ENCODE measurements at regions not wholly inside any gene's neighbourhood (a gene's known extent, or its start where the extent isn't known, plus 50 kb on each side); places are given as distances from the start of the nearest gene placed in this dataset.

GRCh38 chr5:72744136-72744535 lies 72.3 kb upstream of the TNPO1 start:
- DNase-seq: no peak
- TF ChIP-seq EP300 (IDR thresholded peaks at IDR 0.05) (no peak), POLR2A (IDR thresholded peaks at IDR 0.05) (no peak), CTCF (IDR thresholded peaks at IDR 0.05) (no peak)
- Histone ChIP-seq H3K27me3 (no peaks in the 10 kb centered on the region), H3K4me3 (no peak overlapping the region), H3K4me1 (ENCODE audit: insufficient read depth) (no peaks in the 10 kb centered on the region), H3K27ac (no peak overlapping the region), H3K36me3 (no peaks in the 10 kb centered on the region), H3K9me3 (no peaks in the 10 kb centered on the region)
- intact Hi-C loops (cut with DNase I): no loop called here
- 90 to 93% (median 90%) methylated on average over 4 of the region's 4 CpGs for WGBS, 3 donors

GRCh38 chr5:72741805-72742204 lies 74.7 kb upstream of the TNPO1 start:
- DNase-seq: no peak
- Histone ChIP-seq H3K27me3 (no peaks in the 10 kb centered on the region), H3K27ac (no peak overlapping the region), H3K36me3 (no peaks in the 10 kb centered on the region), H3K4me3 (no peak overlapping the region), H3K4me1 (ENCODE audit: insufficient read depth) (no peaks in the 10 kb centered on the region), H3K9me3 (no peaks in the 10 kb centered on the region)
- intact Hi-C loops (cut with DNase I): no loop called here
- no peak for TF ChIP-seq CTCF (IDR thresholded peaks at IDR 0.05)
- TF ChIP-seq POLR2A (IDR thresholded peaks at IDR 0.05): no peak
- TF ChIP-seq EP300 (IDR thresholded peaks at IDR 0.05): no peak

GRCh38 chr5:72733810-72734209 lies 82.7 kb upstream of the TNPO1 start:
- intact Hi-C loops (cut with DNase I): no loop called here
- 77 to 90% (median 85%) methylated on average over 4 of the region's 4 CpGs for WGBS, 3 donors
- DNase-seq: no peak

GRCh38 chr5:72723581-72723980 lies 92.9 kb upstream of the TNPO1 start:
- Histone ChIP-seq H3K4me3 (no peak overlapping the region), H3K36me3 (no peaks in the 10 kb centered on the region), H3K27me3 (no peaks in the 10 kb centered on the region), H3K9me3 (no peaks in the 10 kb centered on the region), H3K27ac (no peak overlapping the region), H3K4me1 (ENCODE audit: insufficient read depth) (no peaks in the 10 kb centered on the region)
- no peak for DNase-seq
- intact Hi-C loops (cut with DNase I): no loop called here
- no peak for TF ChIP-seq POLR2A (IDR thresholded peaks at IDR 0.05)
- no peak for TF ChIP-seq CTCF (IDR thresholded peaks at IDR 0.05)

More at GRCh38 chr5:72733810-72734209, 82.7 kb upstream of the TNPO1 start:
- TF ChIP-seq EP300 (IDR thresholded peaks at IDR 0.05) (no peak), CTCF (IDR thresholded peaks at IDR 0.05) (no peak), POLR2A (IDR thresholded peaks at IDR 0.05) (no peak)
- no peaks in the 10 kb centered on the region for H3K27me3 ChIP-seq
- no peak overlapping the region for H3K4me3 ChIP-seq
- H3K36me3 ChIP-seq: no peaks in the 10 kb centered on the region
- no peak overlapping the region for H3K27ac ChIP-seq
- no peaks in the 10 kb centered on the region for H3K4me1 ChIP-seq (ENCODE audit: insufficient read depth)
- H3K9me3 ChIP-seq: no peaks in the 10 kb centered on the region

Measured in ovary (tissue), 7 donors.